ENCODE measurements at regions not wholly inside any gene's neighbourhood (a gene's known extent, or its start where the extent isn't known, plus 50 kb on each side); places are given as distances from the start of the nearest gene placed in this dataset.

DNA sequence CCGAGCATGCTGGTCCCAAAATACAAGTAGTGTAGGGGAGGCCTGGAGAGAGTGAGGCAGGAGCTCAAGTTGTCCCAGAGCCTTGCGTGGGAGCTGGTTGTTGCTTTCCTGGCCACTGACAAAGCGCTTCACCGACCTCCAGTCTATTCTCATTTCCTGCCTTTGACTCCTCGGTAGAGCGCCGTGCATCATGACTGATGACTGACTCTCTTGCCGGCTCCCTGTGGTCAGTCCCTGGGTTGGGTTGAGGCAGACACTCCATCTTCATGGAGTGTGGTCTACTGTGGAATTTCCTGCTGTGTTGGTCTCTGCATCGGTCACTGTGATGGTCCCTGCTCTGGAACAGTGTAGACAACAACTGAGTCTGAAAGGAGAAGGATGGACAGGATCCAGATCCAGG is 175.1 kb upstream of the S1PR3 start:
- H3K27me3 ChIP-seq (ENCODE audit: control insufficient read depth in 2 of 2, insufficient read depth in 2 of 2, low read length in 2 of 2) = peaks cover 22 to 59% of the 10 kb centered on the region in 2 donors
- H3K9me3 Mint-ChIP-seq = peaks cover 0 to 6% (median 0%) of the 10 kb centered on the region in 7 donors
- intact Hi-C loops (cut with micrococcal nuclease) = no loop called here
- no peak overlapping the region for H3K4me3 Mint-ChIP-seq
- no peaks in the 10 kb centered on the region for H3K36me3 Mint-ChIP-seq
- TF ChIP-seq, protein P1, sequence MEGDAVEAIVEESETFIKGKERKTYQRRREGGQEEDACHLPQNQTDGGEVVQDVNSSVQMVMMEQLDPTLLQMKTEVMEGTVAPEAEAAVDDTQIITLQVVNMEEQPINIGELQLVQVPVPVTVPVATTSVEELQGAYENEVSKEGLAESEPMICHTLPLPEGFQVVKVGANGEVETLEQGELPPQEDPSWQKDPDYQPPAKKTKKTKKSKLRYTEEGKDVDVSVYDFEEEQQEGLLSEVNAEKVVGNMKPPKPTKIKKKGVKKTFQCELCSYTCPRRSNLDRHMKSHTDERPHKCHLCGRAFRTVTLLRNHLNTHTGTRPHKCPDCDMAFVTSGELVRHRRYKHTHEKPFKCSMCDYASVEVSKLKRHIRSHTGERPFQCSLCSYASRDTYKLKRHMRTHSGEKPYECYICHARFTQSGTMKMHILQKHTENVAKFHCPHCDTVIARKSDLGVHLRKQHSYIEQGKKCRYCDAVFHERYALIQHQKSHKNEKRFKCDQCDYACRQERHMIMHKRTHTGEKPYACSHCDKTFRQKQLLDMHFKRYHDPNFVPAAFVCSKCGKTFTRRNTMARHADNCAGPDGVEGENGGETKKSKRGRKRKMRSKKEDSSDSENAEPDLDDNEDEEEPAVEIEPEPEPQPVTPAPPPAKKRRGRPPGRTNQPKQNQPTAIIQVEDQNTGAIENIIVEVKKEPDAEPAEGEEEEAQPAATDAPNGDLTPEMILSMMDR (IDR thresholded peaks at IDR 0.05) = no peak
- no peak for DNase-seq
- H2AFZ ChIP-seq (ENCODE audit: insufficient read depth, low read depth, low read length, poor library complexity, severe bottlenecking) = no peak overlapping the region
- H3K9ac ChIP-seq (ENCODE audit: insufficient read depth, low read length, poor library complexity, severe bottlenecking) = no peak overlapping the region
- 22% methylated on average over 6 of the region's 9 CpGs for WGBS (ENCODE audit: insufficient coverage)
- no peak overlapping the region for H3K4me2 ChIP-seq (replicated peaks; ENCODE audit: extremely low read depth, low read length, poor library complexity, severe bottlenecking)
- H3K79me2 ChIP-seq (ENCODE audit: insufficient read depth, low read length) = no peaks in the 10 kb centered on the region
- no peaks in the 10 kb centered on the region for H3K4me1 Mint-ChIP-seq
- no peak overlapping the region for H3K27ac ChIP-seq (ENCODE audit: low read depth in 1 of 2, low read length in 2 of 2)
- no peaks in the 10 kb centered on the region for H3K4me1 ChIP-seq (ENCODE audit: control insufficient read depth in 1 of 2, insufficient read depth in 2 of 2, low read length in 2 of 2)
- peak overlapping the region in 1 of 7 donors; percentile 9 for H3K27ac Mint-ChIP-seq
- H3K4me3 ChIP-seq (replicated peaks in 1 of 3; ENCODE audit: low read depth in 2 of 3, low read length in 3 of 3) = no peak overlapping the region
- peaks cover 26 to 73% (median 65%) of the 10 kb centered on the region in 3 donors for H3K27me3 Mint-ChIP-seq (ENCODE audit: low read depth in 3 of 3)
- H3K9me3 ChIP-seq (replicated peaks in 1 of 2; ENCODE audit: control insufficient read depth in 1 of 2, insufficient read depth in 1 of 2, low read length in 2 of 2) = no peaks in the 10 kb centered on the region
- no peaks in the 10 kb centered on the region for H3K36me3 ChIP-seq (replicated peaks in 1 of 2; ENCODE audit: control insufficient read depth in 1 of 2, insufficient read depth in 2 of 2, low read length in 2 of 2)
- H4K20me1 ChIP-seq (ENCODE audit: insufficient read depth, low read length) = no peaks in the 10 kb centered on the region

DNA sequence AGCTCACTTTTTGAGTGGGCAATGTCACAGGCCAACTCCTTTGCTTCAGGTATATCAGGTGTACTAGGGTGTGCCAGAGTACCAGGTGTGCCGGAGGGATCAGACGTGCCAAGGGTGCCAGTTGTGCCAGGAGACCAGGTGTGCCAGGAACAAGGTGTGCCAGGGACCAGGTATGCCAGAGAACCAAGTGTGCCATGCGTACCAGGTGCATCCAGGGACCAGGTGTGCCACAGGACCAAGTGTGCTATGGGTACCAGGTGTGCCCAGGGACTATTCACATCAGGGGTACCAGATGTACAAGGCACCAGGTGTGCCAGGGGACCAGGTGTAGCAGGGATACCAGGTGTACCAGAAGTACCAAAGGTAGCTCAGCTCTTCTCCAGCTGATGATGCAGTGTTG is 174.7 kb upstream of the S1PR3 start:
- no peaks in the 10 kb centered on the region for H3K4me1 ChIP-seq (ENCODE audit: control insufficient read depth in 1 of 2, insufficient read depth in 2 of 2, low read length in 2 of 2)
- intact Hi-C loops (cut with micrococcal nuclease) = no loop called here
- Mint-ChIP-seq H3K27me3 (ENCODE audit: low read depth in 3 of 3) (peaks cover 26 to 73% (median 64%) of the 10 kb centered on the region in 3 donors), H3K4me1 (no peaks in the 10 kb centered on the region), H3K9me3 (peaks cover 0 to 10% (median 1%) of the 10 kb centered on the region in 7 donors), H3K36me3 (no peaks in the 10 kb centered on the region), H3K27ac (no peak overlapping the region), H3K4me3 (no peak overlapping the region)
- no peak for DNase-seq
- peaks cover 22 to 59% of the 10 kb centered on the region in 2 donors for H3K27me3 ChIP-seq (ENCODE audit: control insufficient read depth in 2 of 2, insufficient read depth in 2 of 2, low read length in 2 of 2)
- no peak overlapping the region for H3K9ac ChIP-seq (ENCODE audit: insufficient read depth, low read length, poor library complexity, severe bottlenecking)
- no peaks in the 10 kb centered on the region for H4K20me1 ChIP-seq (ENCODE audit: insufficient read depth, low read length)
- no peak overlapping the region for H3K27ac ChIP-seq (ENCODE audit: low read depth in 1 of 2, low read length in 2 of 2)
- no peak overlapping the region for H2AFZ ChIP-seq (ENCODE audit: insufficient read depth, low read depth, low read length, poor library complexity, severe bottlenecking)
- no peak overlapping the region for H3K4me2 ChIP-seq (replicated peaks; ENCODE audit: extremely low read depth, low read length, poor library complexity, severe bottlenecking)
- H3K4me3 ChIP-seq (replicated peaks in 1 of 3; ENCODE audit: low read depth in 2 of 3, low read length in 3 of 3) = no peak overlapping the region
- TF ChIP-seq, protein P1 (IDR thresholded peaks at IDR 0.05) = no peak
- no peaks in the 10 kb centered on the region for H3K36me3 ChIP-seq (replicated peaks in 1 of 2; ENCODE audit: control insufficient read depth in 1 of 2, insufficient read depth in 2 of 2, low read length in 2 of 2)
- peaks cover 0 to under 1% of the 10 kb centered on the region in 2 donors for H3K9me3 ChIP-seq (replicated peaks in 1 of 2; ENCODE audit: control insufficient read depth in 1 of 2, insufficient read depth in 1 of 2, low read length in 2 of 2)
- H3K79me2 ChIP-seq (ENCODE audit: insufficient read depth, low read length) = no peaks in the 10 kb centered on the region
- WGBS (ENCODE audit: insufficient coverage) = 93% methylated on average over 3 of the region's 3 CpGs

Measured in CD14-positive monocyte (primary cell).